ENCODE measurements at regions not wholly inside any gene's neighbourhood (a gene's known extent, or its start where the extent isn't known, plus 50 kb on each side); places are given as distances from the start of the nearest gene placed in this dataset.

DNA sequence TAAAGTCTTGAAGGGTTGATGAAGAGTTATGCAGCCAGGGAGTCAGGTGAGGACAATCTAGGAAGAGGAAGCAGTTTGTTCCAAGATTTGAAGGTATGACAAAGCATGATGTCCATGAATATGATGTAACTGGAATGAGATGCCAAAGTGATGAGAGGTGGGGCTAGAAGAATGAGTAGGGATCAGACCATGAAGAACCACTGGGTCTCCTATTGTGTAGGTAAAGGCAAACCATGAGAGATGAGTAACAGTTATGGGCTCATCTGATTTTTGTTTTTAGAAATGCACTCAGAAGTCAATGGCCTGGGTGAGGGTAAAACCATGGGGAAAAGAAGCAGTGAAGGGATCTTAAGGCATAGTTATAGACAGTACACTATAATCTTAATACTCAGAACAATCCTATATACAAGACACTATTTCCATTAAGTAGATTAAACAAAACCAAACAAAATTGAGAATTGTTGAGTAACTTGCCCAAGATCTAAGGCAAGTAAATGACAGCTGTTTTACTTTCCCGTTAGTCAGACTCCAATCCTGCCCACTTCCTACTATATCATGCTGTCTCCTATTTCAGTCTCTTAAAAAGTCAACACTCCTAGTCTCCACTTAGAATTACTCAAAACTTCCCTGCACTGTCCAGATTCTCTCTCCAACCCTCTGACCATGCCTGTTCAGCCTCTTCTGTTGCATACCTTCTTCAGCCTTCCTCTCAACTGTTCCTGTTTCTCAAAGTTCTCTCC is 393.8 kb upstream of the MEF2C start:
- DNase-seq (ENCODE audit: low read depth, low spot score), result no peak

- DNase-seq (ENCODE audit: low read depth, low spot score), result no peak
Observed at GRCh38 chr5:89275066-89275855, 392.3 kb upstream of the MEF2C start.

- DNase-seq (ENCODE audit: low read depth, low spot score), result no peak
Observed at GRCh38 chr5:89273289-89273688, 390.3 kb upstream of the MEF2C start.

DNA sequence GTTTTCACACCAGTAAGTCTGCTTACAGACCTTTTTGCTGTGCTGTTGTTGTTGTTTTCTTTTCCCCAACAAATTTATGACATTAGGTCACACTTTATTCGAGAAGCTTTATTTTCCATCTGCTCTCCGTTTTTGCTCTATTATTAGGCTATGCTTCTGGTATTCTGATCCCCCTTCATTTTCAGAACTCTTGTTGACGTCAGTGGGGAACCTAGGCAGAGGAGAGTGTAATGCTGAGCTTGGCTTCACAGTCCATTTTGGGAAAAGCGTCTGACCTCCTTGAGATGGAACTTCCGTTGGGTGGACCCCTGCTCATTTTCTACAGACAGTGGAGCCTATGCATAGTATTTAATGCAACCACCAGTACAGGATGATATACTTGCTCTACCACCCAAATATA is 387.9 kb upstream of the MEF2C start:
- no peak for DNase-seq (ENCODE audit: low read depth, low spot score)

- DNase-seq (ENCODE audit: low read depth, low spot score), result no peak
Observed at GRCh38 chr5:89269721-89270120, 386.7 kb upstream of the MEF2C start.

DNA sequence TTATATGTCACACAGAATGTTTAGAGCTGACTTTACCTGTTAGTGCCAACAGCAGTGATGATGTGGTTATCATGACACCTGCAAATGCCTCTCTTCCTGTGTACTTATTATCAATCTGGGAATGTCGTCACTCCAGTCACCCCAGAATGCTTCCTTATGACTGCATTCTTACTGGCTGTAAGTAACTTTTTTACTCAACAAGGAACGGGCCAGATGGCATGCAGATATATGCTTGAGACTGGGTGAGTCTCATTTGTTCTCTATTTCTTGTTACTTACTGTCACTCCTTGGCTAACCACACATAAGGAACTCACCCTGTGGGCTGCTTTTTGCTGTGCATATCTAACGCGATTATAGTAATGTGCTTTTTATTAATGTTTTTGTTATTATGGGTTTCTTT is 385.5 kb upstream of the MEF2C start:
- DNase-seq (ENCODE audit: low read depth, low spot score), result no peak

- no peak for DNase-seq (ENCODE audit: low read depth, low spot score)
Observed at GRCh38 chr5:89267788-89268187, 384.8 kb upstream of the MEF2C start.

GRCh38 chr5:89265511-89266179 is 382.7 kb upstream of the MEF2C start:
- DNase-seq (ENCODE audit: low read depth, low spot score), result no peak

GRCh38 chr5:89263846-89264245 is 380.9 kb upstream of the MEF2C start:
- no peak for DNase-seq (ENCODE audit: low read depth, low spot score)

DNA sequence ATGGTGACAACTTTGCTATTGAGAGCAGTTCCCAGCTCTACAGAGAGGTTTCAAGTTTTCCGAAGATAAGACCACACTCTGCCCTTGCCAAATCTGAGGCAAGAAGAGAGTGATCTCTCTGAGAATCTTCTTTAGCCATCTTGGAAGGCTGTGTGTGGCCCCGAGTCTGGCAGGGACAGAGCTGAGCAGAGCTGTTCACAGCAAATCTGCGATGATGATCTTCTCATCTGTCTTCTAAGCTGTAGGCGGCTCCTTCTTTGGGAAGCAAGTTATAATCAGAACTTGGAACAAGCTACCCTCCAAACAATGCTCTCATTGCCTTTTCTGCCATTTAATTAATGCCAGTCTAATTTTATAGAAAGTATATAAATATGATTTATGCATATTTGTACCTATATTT is 379.0 kb upstream of the MEF2C start:
- DNase-seq (ENCODE audit: low read depth, low spot score), result no peak

DNA sequence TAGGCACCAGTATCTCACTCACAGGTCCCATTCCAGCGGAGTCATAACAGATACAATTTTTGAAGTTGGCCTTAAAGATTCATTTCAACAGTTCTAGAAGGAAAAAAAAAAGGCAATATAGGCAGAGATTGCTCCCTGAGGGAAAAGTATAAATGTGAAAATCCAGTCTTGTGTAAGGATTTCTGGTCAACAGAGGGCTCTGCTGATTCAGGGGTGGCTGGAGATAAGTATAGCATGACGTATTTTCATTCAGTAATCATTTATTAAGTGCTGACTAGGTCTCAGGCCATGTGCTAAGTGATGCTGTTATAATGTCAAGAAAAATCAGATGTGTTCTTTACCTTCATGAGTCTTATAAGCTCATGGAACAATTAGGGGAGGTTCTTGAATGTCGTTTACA is 377.3 kb upstream of the MEF2C start:
- no peak for DNase-seq (ENCODE audit: low read depth, low spot score)

DNA sequence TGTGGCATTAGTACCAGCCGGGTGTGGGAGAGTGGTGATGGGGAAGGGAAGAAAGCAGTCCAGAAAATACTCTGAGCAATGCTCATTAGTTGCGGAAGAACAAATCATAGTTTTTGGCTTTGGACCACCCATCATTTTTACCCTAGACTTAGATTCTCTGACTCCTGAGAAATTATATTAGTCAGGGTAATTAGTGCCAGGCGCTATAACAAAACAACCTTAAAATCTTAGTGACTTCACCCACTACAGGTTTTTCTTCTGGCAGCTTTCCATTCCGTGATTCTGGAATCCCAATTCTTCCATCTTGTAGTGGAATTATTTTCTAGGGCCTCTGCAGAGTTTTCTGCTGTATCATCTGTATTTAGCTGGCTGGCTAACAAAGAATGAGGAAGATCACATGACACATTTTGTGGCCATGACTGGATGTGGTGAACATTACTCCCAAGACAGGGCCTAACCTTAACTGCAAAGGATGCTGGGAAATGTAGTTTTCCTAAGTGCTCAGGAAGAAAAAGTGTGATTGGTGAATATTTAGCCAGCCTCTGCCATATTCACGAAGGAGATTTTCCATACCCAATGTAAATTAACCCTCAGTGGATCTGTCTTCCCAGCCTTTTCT is 373.0 kb upstream of the MEF2C start:
- no peak for DNase-seq (ENCODE audit: low read depth, low spot score)

DNA sequence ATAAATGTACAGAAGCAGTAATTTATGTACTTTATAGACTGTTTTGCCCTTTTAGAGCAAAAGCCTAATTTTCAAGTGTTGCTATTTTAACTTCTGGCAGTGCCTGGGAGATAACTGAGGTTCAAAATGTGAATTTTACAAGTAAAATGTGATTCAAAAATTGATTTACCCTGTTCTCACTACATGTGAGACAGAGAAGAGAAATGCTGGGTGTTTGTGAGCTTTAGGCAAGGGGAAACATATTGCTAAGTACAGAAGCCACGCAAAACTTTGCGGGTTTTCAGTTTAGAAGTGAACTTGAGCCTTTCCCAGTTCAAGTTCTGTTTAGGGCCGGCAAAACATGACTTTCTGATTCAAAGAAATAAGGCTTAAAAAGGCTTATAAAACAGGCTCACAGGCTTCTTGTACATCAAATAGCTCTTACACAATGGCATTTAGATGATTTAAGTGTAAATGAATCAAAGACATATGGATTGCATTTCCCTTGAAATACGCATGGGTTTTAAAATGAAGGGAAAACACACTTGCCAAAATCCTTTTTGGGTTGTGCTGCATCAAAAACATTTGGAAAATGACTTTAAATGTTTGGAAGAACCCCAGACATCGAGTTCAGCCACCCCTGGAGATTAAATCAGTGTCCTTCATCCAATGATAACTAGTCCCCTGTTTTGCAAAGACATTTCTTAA is 370.8 kb upstream of the MEF2C start:
- no peak for DNase-seq (ENCODE audit: low read depth, low spot score)

- DNase-seq (ENCODE audit: low read depth, low spot score), result no peak
Observed at GRCh38 chr5:89246864-89247263, 363.9 kb upstream of the MEF2C start.

DNA sequence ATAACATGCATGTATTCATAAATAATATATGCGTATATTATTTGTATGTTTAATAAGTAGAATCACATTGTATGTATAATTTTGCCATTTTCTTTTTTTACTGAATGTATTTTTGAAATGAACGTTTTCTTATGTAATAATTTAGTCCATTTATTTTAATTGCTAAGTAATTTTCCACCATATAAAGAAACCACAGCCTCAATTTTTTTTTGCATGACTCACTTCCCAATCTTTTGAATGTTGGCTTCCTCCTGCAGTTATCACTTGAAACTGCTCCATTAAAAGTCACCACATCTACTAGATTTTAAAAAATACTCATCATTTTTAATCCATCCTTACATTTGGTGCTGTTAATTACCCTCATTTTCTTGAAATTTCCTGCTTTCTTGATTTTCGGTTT is 363.3 kb upstream of the MEF2C start:
- no peak for DNase-seq (ENCODE audit: low read depth, low spot score)

GRCh38 chr5:89243611-89244010 is 360.6 kb upstream of the MEF2C start:
- DNase-seq (ENCODE audit: low read depth, low spot score), result no peak

DNA sequence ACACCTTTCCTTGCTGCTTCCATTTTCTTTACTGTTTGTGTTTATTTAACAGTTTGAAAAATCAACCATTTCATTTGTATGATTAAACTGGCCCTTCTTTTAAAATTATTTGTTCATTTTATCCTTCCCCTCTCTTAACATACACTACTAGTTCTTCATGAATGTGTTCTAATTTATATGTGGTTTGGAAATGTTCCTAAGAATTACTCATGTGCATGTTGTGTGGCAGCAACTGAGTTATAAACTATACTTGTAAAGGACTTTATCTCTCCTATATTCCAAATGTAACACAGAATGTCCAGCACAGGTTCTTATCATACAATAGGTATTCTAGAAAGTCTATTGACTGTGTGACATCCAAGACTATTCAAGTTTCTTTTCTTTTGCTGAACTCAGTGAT is 358.2 kb upstream of the MEF2C start:
- DNase-seq (ENCODE audit: low read depth, low spot score), result no peak

DNA sequence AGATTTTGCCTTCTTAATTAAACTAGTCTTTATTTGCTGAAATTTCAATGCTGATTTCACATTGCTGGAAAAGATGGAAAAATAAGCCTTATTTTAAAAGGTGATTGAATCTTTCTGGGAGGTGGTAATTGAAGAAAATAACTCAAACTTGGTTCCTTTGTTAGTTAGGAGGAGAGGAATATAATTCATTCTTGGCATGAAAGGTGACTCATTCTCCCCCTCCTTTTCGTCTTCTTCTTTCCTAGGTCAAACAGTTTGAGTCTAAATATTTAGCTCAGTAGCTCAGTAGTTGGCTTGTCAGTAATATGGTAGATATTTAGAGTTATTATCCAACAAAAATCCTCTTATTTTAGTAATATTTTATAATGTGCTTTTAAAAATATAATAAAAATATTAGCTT is 353.9 kb upstream of the MEF2C start:
- no peak for DNase-seq (ENCODE audit: low read depth, low spot score)

GRCh38 chr5:89233462-89233861 is 350.5 kb upstream of the MEF2C start:
- DNase-seq (ENCODE audit: low read depth, low spot score), result no peak

GRCh38 chr5:89232139-89232603 is 349.2 kb upstream of the MEF2C start:
- no peak for DNase-seq (ENCODE audit: low read depth, low spot score)

GRCh38 chr5:89230178-89230577 is 347.2 kb upstream of the MEF2C start:
- no peak for DNase-seq (ENCODE audit: low read depth, low spot score)

Data from smooth muscle cell of the brain vasculature (primary cell).